ENCODE measurements at regions not wholly inside any gene's neighbourhood (a gene's known extent, or its start where the extent isn't known, plus 50 kb on each side); places are given as distances from the start of the nearest gene placed in this dataset.

DNA sequence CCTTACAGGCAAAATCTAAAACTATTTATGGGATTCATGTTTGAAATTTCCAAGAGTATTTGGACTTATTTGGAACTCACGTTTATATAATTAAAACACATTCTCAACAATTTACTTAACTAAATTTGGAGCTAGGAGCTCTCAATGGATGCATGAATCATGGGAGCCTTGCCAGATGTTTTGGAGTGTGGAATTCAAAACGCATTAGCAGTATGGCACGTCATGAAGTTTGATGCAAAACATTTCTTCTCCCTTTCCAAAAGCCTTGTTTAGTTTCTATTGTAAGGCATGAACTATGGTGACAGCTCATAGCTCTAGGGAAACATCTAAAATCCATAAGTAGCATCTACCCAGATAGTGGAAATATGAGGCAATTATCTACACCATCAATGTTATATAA, 701.6 kb downstream of the SATB2 start:
- TF ChIP-seq, protein P1, sequence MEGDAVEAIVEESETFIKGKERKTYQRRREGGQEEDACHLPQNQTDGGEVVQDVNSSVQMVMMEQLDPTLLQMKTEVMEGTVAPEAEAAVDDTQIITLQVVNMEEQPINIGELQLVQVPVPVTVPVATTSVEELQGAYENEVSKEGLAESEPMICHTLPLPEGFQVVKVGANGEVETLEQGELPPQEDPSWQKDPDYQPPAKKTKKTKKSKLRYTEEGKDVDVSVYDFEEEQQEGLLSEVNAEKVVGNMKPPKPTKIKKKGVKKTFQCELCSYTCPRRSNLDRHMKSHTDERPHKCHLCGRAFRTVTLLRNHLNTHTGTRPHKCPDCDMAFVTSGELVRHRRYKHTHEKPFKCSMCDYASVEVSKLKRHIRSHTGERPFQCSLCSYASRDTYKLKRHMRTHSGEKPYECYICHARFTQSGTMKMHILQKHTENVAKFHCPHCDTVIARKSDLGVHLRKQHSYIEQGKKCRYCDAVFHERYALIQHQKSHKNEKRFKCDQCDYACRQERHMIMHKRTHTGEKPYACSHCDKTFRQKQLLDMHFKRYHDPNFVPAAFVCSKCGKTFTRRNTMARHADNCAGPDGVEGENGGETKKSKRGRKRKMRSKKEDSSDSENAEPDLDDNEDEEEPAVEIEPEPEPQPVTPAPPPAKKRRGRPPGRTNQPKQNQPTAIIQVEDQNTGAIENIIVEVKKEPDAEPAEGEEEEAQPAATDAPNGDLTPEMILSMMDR (IDR thresholded peaks at IDR 0.05): no peak
- no peak for TF ChIP-seq POLR2A (IDR thresholded peaks at IDR 0.05)

Measured in thyroid gland (tissue), 4 donors.